H54 (cell line): ENCODE measurements at regions not wholly inside any gene's neighbourhood (a gene's known extent, or its start where the extent isn't known, plus 50 kb on each side); places are given as distances from the start of the nearest gene placed in this dataset.
"Not testable (repeated sequence)": the region's sequence is repeated elsewhere in the genome, so short reads cannot be mapped to it uniquely, and the experiment has no call there.

Source experiments
- DNase-seq: peaks from one replicate; pipeline ENCODE4 v3.0.0; 2011; ENCODE audit warnings: low spot score, mixed read lengths; ENCODE audit not compliant: insufficient read length
- FAIRE-seq: peaks from 3 replicates; lab custom pipeline; 2011; peaks lifted over from hg19 to GRCh38; lab: Jason Lieb, UNC
- POLR2A ChIP-seq: IDR thresholded peaks from 2 replicates; pipeline ENCODE4 v1.6.1; 2011; ENCODE audit warnings: low read depth, mild to moderate bottlenecking, low read length

GRCh38 chr22:40094485-40094884 is 83.2 kb upstream of the TNRC6B start:
- FAIRE-seq (peak; percentile 6), DNase-seq (no peak)
- no peak for TF ChIP-seq POLR2A

DNA sequence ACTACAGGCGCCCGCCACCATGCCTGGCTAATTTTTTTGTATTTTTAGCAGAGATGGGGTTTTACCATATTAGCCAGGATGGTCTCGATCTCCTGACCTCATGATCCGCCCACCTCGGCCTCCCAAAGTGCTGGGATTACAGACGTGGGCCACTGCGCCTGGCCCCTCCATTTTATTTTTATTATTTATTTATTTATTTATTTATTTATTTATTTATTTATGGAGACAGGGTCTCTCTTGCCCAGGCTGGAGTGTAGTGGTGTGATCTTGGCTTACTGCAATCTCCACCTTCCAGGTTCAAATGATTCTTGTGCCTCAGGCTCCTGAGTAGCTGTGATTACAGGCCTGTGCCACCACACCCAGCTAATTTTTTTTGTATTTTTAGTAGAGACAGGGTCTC is 77.8 kb upstream of the TNRC6B start:
- not testable (repeated sequence) for FAIRE-seq, DNase-seq

DNA sequence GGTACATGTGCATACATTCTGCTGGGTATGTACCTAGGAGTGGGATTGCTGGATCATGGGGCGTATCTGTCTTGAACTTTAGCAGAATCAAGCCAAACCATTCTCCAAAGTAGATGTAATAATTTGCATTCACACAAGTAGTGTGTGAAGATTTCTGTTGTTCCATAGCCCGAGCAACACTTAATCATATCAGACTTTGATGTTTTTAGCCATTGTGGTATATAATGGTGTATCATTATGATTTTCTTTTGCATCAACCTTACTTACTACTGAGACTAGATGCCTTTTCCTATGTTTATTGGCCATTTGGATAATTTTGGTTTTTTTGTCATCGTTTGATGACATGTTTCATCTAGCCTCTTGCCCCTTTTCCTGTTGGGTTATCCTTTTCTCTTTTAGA is 72.0 kb upstream of the TNRC6B start:
- FAIRE-seq (no peak), DNase-seq (no peak)
- no peak for TF ChIP-seq POLR2A

GRCh38 chr22:40107244-40107643 is 70.5 kb upstream of the TNRC6B start:
- DNase-seq = no peak
- no peak for FAIRE-seq
- TF ChIP-seq POLR2A = no peak

GRCh38 chr22:40107851-40108378 is 69.8 kb upstream of the TNRC6B start:
- peak; percentile 80 for FAIRE-seq
- peak; percentile 53 for DNase-seq
- TF ChIP-seq POLR2A = no peak

DNA sequence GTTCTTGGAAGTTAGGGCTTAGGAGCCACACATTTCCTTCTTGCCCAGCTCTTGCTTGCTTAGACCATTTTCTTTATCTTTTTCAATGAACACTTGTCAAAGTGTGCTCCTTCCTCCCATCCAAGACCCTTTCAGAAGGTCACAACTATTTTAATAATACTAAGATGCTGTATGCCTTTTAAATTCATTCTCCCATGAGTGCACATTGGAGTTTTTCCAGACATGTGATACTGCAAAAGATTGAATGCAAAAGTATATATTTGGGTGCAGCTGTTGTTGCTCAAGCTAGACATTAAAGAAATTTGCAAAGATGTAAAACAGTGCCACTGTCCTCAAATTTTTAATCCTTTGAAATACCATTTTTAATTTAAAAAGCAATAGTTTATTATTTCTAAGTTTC is 69.3 kb upstream of the TNRC6B start:
- no peak for TF ChIP-seq POLR2A
- no peak for FAIRE-seq
- DNase-seq = no peak

GRCh38 chr22:40108926-40109325 is 68.8 kb upstream of the TNRC6B start:
- not testable (repeated sequence) for DNase-seq, FAIRE-seq

- FAIRE-seq (no peak), DNase-seq (no peak)
- no peak for TF ChIP-seq POLR2A
Measured at GRCh38 chr22:40111451-40111850, 66.3 kb upstream of the TNRC6B start.

DNA sequence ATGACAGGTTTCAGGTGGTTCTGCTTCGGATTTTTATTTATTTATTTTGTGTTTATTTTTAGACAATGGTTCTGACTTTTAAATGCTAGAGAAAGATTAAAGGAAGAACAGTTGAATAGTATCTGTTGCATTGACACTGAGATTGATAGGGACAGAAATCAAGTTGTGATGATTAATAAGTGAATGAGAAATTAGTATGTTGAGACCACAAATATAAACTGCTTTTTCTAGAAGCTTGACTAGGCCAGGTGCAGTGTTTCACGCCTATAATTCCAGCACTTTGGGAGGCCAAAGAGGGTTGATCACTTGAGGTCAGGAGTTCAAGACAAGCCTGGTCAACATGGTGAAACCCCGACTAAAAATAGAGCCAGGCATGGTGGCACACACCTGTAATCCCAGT is 65.1 kb upstream of the TNRC6B start:
- DNase-seq (no peak), FAIRE-seq (no peak)
- TF ChIP-seq POLR2A = no peak

GRCh38 chr22:40113696-40114095 is 64.0 kb upstream of the TNRC6B start:
- no peak for TF ChIP-seq POLR2A
- FAIRE-seq = no peak
- DNase-seq = no peak

DNA sequence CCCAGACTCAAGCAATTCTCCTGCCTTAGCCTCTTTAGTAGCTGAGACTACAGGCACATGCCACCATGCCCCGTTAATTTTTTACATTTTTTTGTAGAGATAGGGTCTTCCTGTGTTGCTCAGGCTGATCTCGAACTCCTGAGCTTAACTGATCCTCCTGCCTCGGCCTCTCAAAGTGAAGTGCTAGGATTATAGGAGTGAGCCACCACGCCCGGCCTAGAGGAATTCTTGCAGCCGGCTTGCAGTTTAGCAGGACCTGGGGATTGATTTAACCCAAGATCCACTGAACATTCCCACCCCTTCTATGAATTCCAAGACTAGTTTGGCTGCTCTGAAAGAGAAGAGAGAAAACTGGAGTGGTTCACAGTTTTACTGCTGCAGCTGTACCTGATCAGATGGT is 63.3 kb upstream of the TNRC6B start:
- DNase-seq (no peak), FAIRE-seq (no peak)
- no peak for TF ChIP-seq POLR2A

DNA sequence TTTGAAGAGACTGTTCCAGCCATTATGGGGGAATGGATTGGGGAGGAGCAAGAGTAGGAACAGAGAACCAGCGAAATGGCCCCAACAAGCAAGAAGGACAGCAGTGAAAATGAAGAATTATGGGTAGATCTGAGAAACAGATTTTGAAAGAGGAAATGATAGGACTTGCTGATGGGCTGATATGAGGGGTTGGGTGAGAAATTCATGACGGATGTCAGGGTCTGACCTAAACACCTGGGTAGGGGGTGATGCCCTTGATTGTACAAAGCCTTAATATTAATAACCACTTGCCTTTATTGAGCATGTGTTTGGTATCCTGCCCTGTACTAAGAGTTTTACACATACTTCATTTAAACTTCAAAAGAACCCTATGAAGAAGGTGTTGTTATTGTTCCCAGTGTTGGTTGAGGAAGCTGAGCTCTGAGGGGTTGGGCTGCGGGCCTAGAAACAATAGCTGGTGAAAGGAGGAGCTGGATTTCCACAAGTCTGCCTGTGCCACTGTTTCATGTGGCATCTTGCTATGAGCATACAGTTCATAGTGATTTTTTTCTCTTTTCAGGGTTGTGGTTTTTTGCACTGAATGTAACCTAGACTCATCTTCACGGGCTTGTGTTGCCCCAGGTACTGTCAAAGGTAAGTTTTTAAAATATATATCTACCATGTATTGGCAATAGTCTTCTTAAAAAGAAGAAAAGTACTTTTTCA is 61.1 kb upstream of the TNRC6B start:
- no peak for TF ChIP-seq POLR2A
- DNase-seq (no peak), FAIRE-seq (no peak)

DNA sequence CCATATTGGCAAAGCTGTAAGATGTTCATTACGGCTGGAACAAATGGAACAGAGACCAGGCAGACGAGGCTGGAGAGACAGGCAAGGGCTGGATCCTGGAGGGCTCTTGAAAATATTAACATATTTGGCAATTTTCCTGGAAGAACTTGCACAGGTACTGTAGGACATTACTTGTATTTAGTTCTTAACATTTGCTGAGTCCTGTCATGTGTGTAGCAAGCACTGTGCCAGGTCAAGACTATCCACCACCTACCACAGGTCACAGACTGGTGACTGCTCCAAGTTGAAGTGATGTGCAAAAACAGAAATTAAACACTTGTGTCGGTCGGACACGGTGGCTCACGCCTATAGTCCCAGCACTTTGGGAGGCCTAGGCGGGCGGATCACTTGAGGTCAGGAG is 58.7 kb upstream of the TNRC6B start:
- DNase-seq (no peak), FAIRE-seq (no peak)
- no peak for TF ChIP-seq POLR2A

GRCh38 chr22:40120848-40121247 is 56.9 kb upstream of the TNRC6B start:
- no peak for DNase-seq
- TF ChIP-seq POLR2A = no peak
- FAIRE-seq = no peak

DNA sequence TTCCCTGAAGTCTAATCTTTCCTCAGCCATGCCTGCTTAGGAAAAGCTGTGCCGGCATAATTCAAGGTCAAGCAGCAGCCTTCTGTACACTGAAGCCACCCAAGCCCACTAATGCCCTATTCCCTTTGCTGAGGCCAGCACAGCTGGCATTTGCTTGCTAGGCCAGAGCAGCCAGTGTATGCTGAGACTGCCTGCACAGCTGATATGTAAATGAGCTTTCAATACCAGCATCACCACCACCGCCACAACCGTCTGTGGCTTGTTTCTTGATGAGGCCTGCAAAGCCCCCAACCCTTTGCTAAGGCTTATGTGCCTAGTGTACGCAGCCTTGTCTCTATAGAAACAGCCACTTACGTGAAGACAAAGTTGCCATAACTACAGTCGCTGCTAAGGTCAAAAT is 56.3 kb upstream of the TNRC6B start:
- DNase-seq (no peak), FAIRE-seq (no peak)
- no peak for TF ChIP-seq POLR2A
